HCT116 (cell line): ENCODE measurements at regions not wholly inside any gene's neighbourhood (a gene's known extent, or its start where the extent isn't known, plus 50 kb on each side); places are given as distances from the start of the nearest gene placed in this dataset.

Experiments used
- ATAC-seq: fragments of 200-7000 bp; cut with Tn5 transposase; 2 replicates; pipeline ENCODE4 v1.9.1; 2020; ENCODE audit warnings: mild to moderate bottlenecking, moderate library complexity
- BruUV-seq: library from RNA; stranded (reverse); fragments of 400-500 nt; replicated peaks from 2 replicates; lab custom pipeline; 2021; lab: Mats Ljungman, UMichigan
- CTCF ChIA-PET: fragments of 300-600 bp; sonication (Branson Sonifier 250); formaldehyde crosslinking; loops from one replicate; lab custom pipeline; 2021; ENCODE audit warnings: antibody characterized with exemption; lab: Charles Lee
- POLR2A ChIA-PET: fragments of 300-600, 350-600 bp; sonication (Branson Sonifier 250); formaldehyde crosslinking; loops from one replicate; lab custom pipeline; 2021; ENCODE audit warnings: antibody characterized with exemption; lab: Charles Lee
- RAD21 ChIA-PET, 2 experiments: fragments of 300-600 bp; sonication (Branson Sonifier 250); formaldehyde crosslinking; loops; one replicate each; lab custom pipeline; 2023; ENCODE audit warnings: low total read pairs in 2 of 2; ENCODE audit not compliant: uncharacterized antibody in 2 of 2, unreplicated experiment in 2 of 2, low non-redundant PET in 1 of 2; lab: Charles Lee
- DNase-seq: peaks from one replicate; pipeline ENCODE4 v3.0.0-alpha.2; 2010; ENCODE audit warnings: low read depth, low spot score
- H2AFZ ChIP-seq: fragments of 200-600 bp; shearing (Covaris generic), sonication (generic); 2 replicates; pipeline ENCODE4 v1.6.1; 2017; ENCODE audit warnings: low read depth, mixed run types, mixed read lengths, antibody characterized with exemption, low read length; ENCODE audit not compliant: poor library complexity, severe bottlenecking
- H3K27ac ChIP-seq: 2 replicates; pipeline ENCODE4 v1.5.1; 2012; ENCODE audit warnings: low read depth, low read length
- H3K27me3 ChIP-seq: fragments of 200-600 bp; sonication (generic); 2 replicates; pipeline ENCODE4 v1.6.1; 2016; ENCODE audit warnings: mixed run types, low read length, mixed read lengths; ENCODE audit not compliant: insufficient read depth
- H3K36me3 ChIP-seq, 2 experiments: fragments of 200-500 bp in 1 of 2; fragments of 200-600 bp in 1 of 2; sonication (Bioruptor generic) in 1 of 2; sonication (generic) in 1 of 2; 2 replicates each; pipeline versions ENCODE4 v1.5.1 to v1.6.1; 2014 to 2016; ENCODE audit warnings: low read length in 2 of 2, inconsistent platforms in 1 of 2, mixed read lengths in 1 of 2, mixed run types in 1 of 2; ENCODE audit not compliant: insufficient read depth in 2 of 2, control insufficient read depth in 1 of 2
- H3K4me1 ChIP-seq, 2 experiments: fragments of 200-600 bp in 1 of 2; sonication (generic) in 1 of 2; 2 replicates each; pipeline versions ENCODE4 v1.5.1 to v1.6.1; 2012 to 2017; ENCODE audit warnings: low read length in 2 of 2, inconsistent platforms in 1 of 2, mild to moderate bottlenecking in 1 of 2, mixed read lengths in 1 of 2, mixed run types in 1 of 2, moderate library complexity in 1 of 2; ENCODE audit not compliant: insufficient read depth in 2 of 2, control insufficient read depth in 1 of 2
- H3K4me2 ChIP-seq: fragments of 200-600 bp; sonication (generic); 2 replicates; pipeline ENCODE4 v1.6.1; 2017; ENCODE audit warnings: mixed run types, low read length, mixed read lengths
- H3K4me3 ChIP-seq, 2 experiments: fragments of 200-600 bp in 1 of 2; sonication (generic) in 1 of 2; replicated peaks in 1 of 2; 2 replicates each; pipeline ENCODE4 v1.5.1; 2011 to 2016; ENCODE audit warnings: low read length in 2 of 2, control low read depth in 1 of 2, low read depth in 1 of 2, mild to moderate bottlenecking in 1 of 2, mixed read lengths in 1 of 2, mixed run types in 1 of 2
- H3K79me2 ChIP-seq: fragments of 200-600 bp; sonication (generic); 2 replicates; pipeline ENCODE4 v1.6.1; 2017; ENCODE audit warnings: mild to moderate bottlenecking, mixed run types, low read length, moderate library complexity, mixed read lengths; ENCODE audit not compliant: insufficient read depth
- H3K9ac ChIP-seq: fragments of 200-600 bp; sonication (generic); 2 replicates; pipeline ENCODE4 v1.6.1; 2016; ENCODE audit warnings: low read length, mixed read lengths
- H3K9me2 ChIP-seq: fragments of 200-600 bp; sonication (generic), shearing (Covaris generic); 2 replicates; pipeline ENCODE4 v1.6.1; 2017; ENCODE audit warnings: mixed run types, mild to moderate bottlenecking, moderate library complexity; ENCODE audit not compliant: insufficient read depth
- H3K9me3 ChIP-seq, 2 experiments: fragments of 200-500 bp in 1 of 2; fragments of 200-600 bp in 1 of 2; sonication (Bioruptor generic) in 1 of 2; sonication (generic) in 1 of 2; 2 replicates each; pipeline ENCODE4 v1.6.1; 2014 to 2017; ENCODE audit warnings: low read length in 2 of 2, mixed read lengths in 2 of 2, inconsistent platforms in 1 of 2, low read depth in 1 of 2, mild to moderate bottlenecking in 1 of 2, mixed run types in 1 of 2, moderate library complexity in 1 of 2; ENCODE audit not compliant: control insufficient read depth in 1 of 2, insufficient read depth in 1 of 2
- H4K20me1 ChIP-seq: fragments of 200-600 bp; sonication (generic), shearing (Covaris generic); 2 replicates; pipeline ENCODE4 v1.6.1; 2017; ENCODE audit warnings: mixed run types, mild to moderate bottlenecking, moderate library complexity; ENCODE audit not compliant: insufficient read depth
- CBX3 ChIP-seq: IDR thresholded peaks from 2 replicates; pipeline ENCODE4 v1.6.1; 2012; ENCODE audit warnings: low read depth
- CEBPB ChIP-seq: IDR thresholded peaks from 2 replicates; pipeline ENCODE4 v1.6.1; 2012; ENCODE audit warnings: low read depth
- CTCF ChIP-seq, 3 experiments: fragments of 200-600 bp in 1 of 3; sonication (generic) in 1 of 3; IDR thresholded peaks in 2 of 3; conservative IDR thresholded peaks in 1 of 3; 2 replicates each; pipeline ENCODE4 v1.5.1; 2012 to 2017; ENCODE audit warnings: low read depth in 2 of 3, low read length in 2 of 3, antibody characterized with exemption in 1 of 3, borderline replicate concordance in 1 of 3, control low read depth in 1 of 3, mild to moderate bottlenecking in 1 of 3, mixed read lengths in 1 of 3, mixed run types in 1 of 3, moderate library complexity in 1 of 3; ENCODE audit not compliant: insufficient read depth in 1 of 3
- EGR1 ChIP-seq: IDR thresholded peaks from 2 replicates; pipeline ENCODE4 v1.6.1; 2012; ENCODE audit warnings: low read depth
- ELF1 ChIP-seq: IDR thresholded peaks from 2 replicates; pipeline ENCODE4 v1.6.1; 2012; ENCODE audit warnings: low read depth, borderline replicate concordance
- EZH2phosphoT487 ChIP-seq: fragments of 200-600 bp; IDR thresholded peaks from 2 replicates; pipeline ENCODE4 v1.6.1; 2018; ENCODE audit warnings: antibody characterized with exemption, borderline replicate concordance
- FOSL1 ChIP-seq: IDR thresholded peaks from 2 replicates; pipeline ENCODE4 v1.6.1; 2012; ENCODE audit warnings: low read depth
- MAX ChIP-seq: IDR thresholded peaks from 2 replicates; pipeline ENCODE4 v1.6.1; 2012
- POLR2A ChIP-seq: IDR thresholded peaks from 2 replicates; pipeline ENCODE4 v1.7.0; 2011; ENCODE audit warnings: borderline replicate concordance; ENCODE audit not compliant: insufficient read depth, insufficient read length; ENCODE audit errors: extremely low read depth
- POLR2AphosphoS5 ChIP-seq: IDR thresholded peaks from 2 replicates; pipeline ENCODE4 v1.6.1; 2011; ENCODE audit warnings: mild to moderate bottlenecking, low read depth, low read length, moderate library complexity
- RAD21 ChIP-seq: IDR thresholded peaks from 2 replicates; pipeline ENCODE4 v1.6.1; 2012; ENCODE audit warnings: low read depth, mild to moderate bottlenecking
- SIN3A ChIP-seq: IDR thresholded peaks from 2 replicates; pipeline ENCODE4 v1.6.1; 2012; ENCODE audit warnings: low read depth
- SP1 ChIP-seq: IDR thresholded peaks from 2 replicates; pipeline ENCODE4 v1.6.1; 2012; ENCODE audit warnings: low read depth
- SRF ChIP-seq: IDR thresholded peaks from 2 replicates; pipeline ENCODE4 v1.6.1; 2012; ENCODE audit warnings: low read depth
- TCF7L2 ChIP-seq: IDR thresholded peaks from 2 replicates; pipeline ENCODE4 v1.7.0; 2011; ENCODE audit warnings: borderline replicate concordance, inconsistent platforms; ENCODE audit not compliant: insufficient read depth, insufficient read length; ENCODE audit errors: extremely low read depth
- YY1 ChIP-seq: IDR thresholded peaks from 2 replicates; pipeline ENCODE4 v1.6.1; 2011; ENCODE audit warnings: low read length, low read depth, moderate library complexity, mild to moderate bottlenecking; ENCODE audit not compliant: insufficient replicate concordance; ENCODE audit errors: extremely low read depth
- ZBTB33 ChIP-seq: IDR thresholded peaks from 2 replicates; pipeline ENCODE4 v1.6.1; 2011; ENCODE audit warnings: mild to moderate bottlenecking, low read length, moderate library complexity; ENCODE audit not compliant: insufficient replicate concordance; ENCODE audit errors: extremely low read depth
- ZNF274 ChIP-seq: fragments of 200-500 bp; sonication (Bioruptor generic); IDR thresholded peaks from 2 replicates; pipeline ENCODE4 v1.6.1; 2014; ENCODE audit warnings: mild to moderate bottlenecking, low read depth, low read length, inconsistent platforms
- intact Hi-C: fragments of 100-400 bp; cut with micrococcal nuclease; formaldehyde crosslinking; loops from 2 replicates; pipeline ENCODE4 v1.10.0; 2022

- Histone ChIP-seq H3K79me2 (no peaks in the 10 kb centered on the region), H3K4me1 (no peaks in the 10 kb centered on the region), H4K20me1 (no peaks in the 10 kb centered on the region), H3K9me3 (no peaks in the 10 kb centered on the region), H3K9me2 (no peaks in the 10 kb centered on the region), H3K4me3 (no peak overlapping the region), H3K27ac (no peak overlapping the region), H3K36me3 (no peaks in the 10 kb centered on the region), H3K4me2 (no peak overlapping the region), H2AFZ (no peak overlapping the region), H3K9ac (no peak overlapping the region), H3K27me3 (no peaks in the 10 kb centered on the region)
- DNase-seq (no peak), ATAC-seq (no peak)
- RAD21 ChIA-PET = no interaction called here
- intact Hi-C loops = no loop called here
- TF ChIP-seq FOSL1 (no peak), EGR1 (no peak), MAX (no peak), POLR2A (no peak), SIN3A (no peak), RAD21 (no peak), TCF7L2 (no peak), EZH2phosphoT487 (no peak), YY1 (no peak)
- no TSS peak for BruUV-seq
- CTCF ChIA-PET = no interaction called here
- POLR2A ChIA-PET = no interaction called here
Observed at GRCh38 chrX:9137152-9137551, 103.2 kb upstream of the FAM9B start.

- BruUV-seq = no TSS peak
- Histone ChIP-seq H2AFZ (no peak overlapping the region), H3K9me2 (no peaks in the 10 kb centered on the region), H3K9ac (no peak overlapping the region), H3K4me1 (no peaks in the 10 kb centered on the region), H3K27ac (no peak overlapping the region), H4K20me1 (no peaks in the 10 kb centered on the region), H3K4me3 (no peak overlapping the region), H3K9me3 (no peaks in the 10 kb centered on the region), H3K4me2 (no peak overlapping the region), H3K27me3 (no peaks in the 10 kb centered on the region), H3K36me3 (no peaks in the 10 kb centered on the region), H3K79me2 (no peaks in the 10 kb centered on the region)
- DNase-seq = no peak
- RAD21 ChIA-PET = no interaction called here
- TF ChIP-seq SRF (no peak), EGR1 (no peak), ELF1 (no peak), TCF7L2 (no peak), ZNF274 (no peak), EZH2phosphoT487 (no peak), CTCF (IDR thresholded peaks at IDR 0.05 in 2 of 3, conservative IDR thresholded peaks at IDR 0.05 in 1 of 3; ENCODE audit: borderline replicate concordance in 1 of 3, insufficient read depth in 1 of 3, low read depth in 2 of 3, low read length in 2 of 3) (no peak), CEBPB (no peak), SP1 (no peak), POLR2A (no peak), MAX (no peak), ZBTB33 (no peak), POLR2AphosphoS5 (no peak), CBX3 (no peak)
- intact Hi-C loops = no loop called here
- CTCF ChIA-PET = no interaction called here
- POLR2A ChIA-PET = no interaction called here
- ATAC-seq = no peak
Observed at GRCh38 chrX:9141496-9141895, 107.6 kb upstream of the FAM9B start.
